ENCODE measurements at regions not wholly inside any gene's neighbourhood (a gene's known extent, or its start where the extent isn't known, plus 50 kb on each side); places are given as distances from the start of the nearest gene placed in this dataset.

DNA sequence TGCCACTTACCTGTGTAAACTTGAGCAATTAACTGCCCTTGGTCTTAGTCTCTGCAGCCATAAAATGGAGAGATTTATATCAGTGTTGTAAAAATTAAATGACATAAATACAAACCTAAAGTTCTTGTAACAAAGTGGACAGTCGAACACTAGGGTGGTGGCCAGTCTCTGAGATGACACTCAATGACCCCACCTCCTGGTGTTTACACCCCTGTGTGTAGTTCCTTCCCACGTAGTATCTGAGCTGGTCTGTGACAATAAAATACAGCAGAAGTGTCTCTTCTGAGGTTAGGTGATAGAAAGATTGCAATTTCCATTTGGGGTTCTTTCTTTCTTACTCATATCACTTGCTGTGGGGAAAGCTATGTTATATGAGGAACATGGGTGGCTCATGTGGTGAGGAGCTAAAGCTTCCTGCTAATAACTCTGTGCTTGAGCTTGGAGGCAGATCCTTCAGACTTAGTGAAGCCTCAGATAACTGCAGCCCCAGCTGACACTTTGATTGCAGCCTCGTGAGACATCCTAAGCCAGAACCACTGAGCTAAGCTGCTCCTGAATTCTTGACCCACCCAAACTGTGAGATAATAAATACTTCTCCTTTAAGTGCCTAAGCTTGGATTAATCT, 173.4 kb upstream of the CHD1 start:
- no peak overlapping the region for H2AFZ ChIP-seq (ENCODE audit: low read depth, low read length)
- no peaks in the 10 kb centered on the region for H3K9me3 ChIP-seq (ENCODE audit: insufficient read depth, low read length, severe bottlenecking)
- ATAC-seq (ENCODE audit: insufficient read depth, low read depth) (no peak), DNase-seq (no peak)
- H3K27me3 ChIP-seq (ENCODE audit: insufficient read depth, low read length, poor library complexity), result peaks cover 17% of the 10 kb centered on the region
- TF ChIP-seq, protein P1, sequence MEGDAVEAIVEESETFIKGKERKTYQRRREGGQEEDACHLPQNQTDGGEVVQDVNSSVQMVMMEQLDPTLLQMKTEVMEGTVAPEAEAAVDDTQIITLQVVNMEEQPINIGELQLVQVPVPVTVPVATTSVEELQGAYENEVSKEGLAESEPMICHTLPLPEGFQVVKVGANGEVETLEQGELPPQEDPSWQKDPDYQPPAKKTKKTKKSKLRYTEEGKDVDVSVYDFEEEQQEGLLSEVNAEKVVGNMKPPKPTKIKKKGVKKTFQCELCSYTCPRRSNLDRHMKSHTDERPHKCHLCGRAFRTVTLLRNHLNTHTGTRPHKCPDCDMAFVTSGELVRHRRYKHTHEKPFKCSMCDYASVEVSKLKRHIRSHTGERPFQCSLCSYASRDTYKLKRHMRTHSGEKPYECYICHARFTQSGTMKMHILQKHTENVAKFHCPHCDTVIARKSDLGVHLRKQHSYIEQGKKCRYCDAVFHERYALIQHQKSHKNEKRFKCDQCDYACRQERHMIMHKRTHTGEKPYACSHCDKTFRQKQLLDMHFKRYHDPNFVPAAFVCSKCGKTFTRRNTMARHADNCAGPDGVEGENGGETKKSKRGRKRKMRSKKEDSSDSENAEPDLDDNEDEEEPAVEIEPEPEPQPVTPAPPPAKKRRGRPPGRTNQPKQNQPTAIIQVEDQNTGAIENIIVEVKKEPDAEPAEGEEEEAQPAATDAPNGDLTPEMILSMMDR (IDR thresholded peaks at IDR 0.05; ENCODE audit: borderline replicate concordance, extremely low read depth, low read length, poor library complexity, severe bottlenecking), result no peak
- TF ChIP-seq EZH2 (IDR thresholded peaks at IDR 0.05; ENCODE audit: borderline replicate concordance, low read depth, low read length, severe bottlenecking), result no peak
- H3K79me2 ChIP-seq (ENCODE audit: insufficient read depth, low read length), result no peaks in the 10 kb centered on the region
- no peak overlapping the region for H3K4me2 ChIP-seq (ENCODE audit: insufficient read depth, low read length)
- no peaks in the 10 kb centered on the region for H4K20me1 ChIP-seq (ENCODE audit: insufficient read depth, low read length)
- H3K4me3 ChIP-seq (ENCODE audit: low read depth in 1 of 2, low read length in 2 of 2), result no peak overlapping the region
- no peaks in the 10 kb centered on the region for H3K36me3 ChIP-seq (ENCODE audit: insufficient read depth, low read length)
- H3K4me1 ChIP-seq (ENCODE audit: insufficient read depth, low read length), result no peaks in the 10 kb centered on the region
- no peak overlapping the region for H3K27ac ChIP-seq (ENCODE audit: low read length)
- no peak overlapping the region for H3K9ac ChIP-seq (ENCODE audit: low read depth, low read length)

GRCh38 chr5:99099691-99100090, 170.9 kb upstream of the CHD1 start:
- Histone ChIP-seq H3K36me3 (ENCODE audit: insufficient read depth, low read length) (no peaks in the 10 kb centered on the region), H3K79me2 (ENCODE audit: insufficient read depth, low read length) (no peaks in the 10 kb centered on the region), H3K27me3 (ENCODE audit: insufficient read depth, low read length, poor library complexity) (peaks cover 16% of the 10 kb centered on the region), H3K4me3 (ENCODE audit: low read depth in 1 of 2, low read length in 2 of 2) (no peak overlapping the region), H3K9ac (ENCODE audit: low read depth, low read length) (no peak overlapping the region), H4K20me1 (ENCODE audit: insufficient read depth, low read length) (no peaks in the 10 kb centered on the region), H3K4me1 (ENCODE audit: insufficient read depth, low read length) (no peaks in the 10 kb centered on the region), H3K4me2 (ENCODE audit: insufficient read depth, low read length) (no peak overlapping the region), H3K27ac (ENCODE audit: low read length) (no peak overlapping the region), H2AFZ (ENCODE audit: low read depth, low read length) (no peak overlapping the region), H3K9me3 (ENCODE audit: insufficient read depth, low read length, severe bottlenecking) (no peaks in the 10 kb centered on the region)
- no peak for ATAC-seq (ENCODE audit: insufficient read depth, low read depth)
- TF ChIP-seq, protein P1 (IDR thresholded peaks at IDR 0.05; ENCODE audit: borderline replicate concordance, extremely low read depth, low read length, poor library complexity, severe bottlenecking), result no peak
- no peak for TF ChIP-seq EZH2 (IDR thresholded peaks at IDR 0.05; ENCODE audit: borderline replicate concordance, low read depth, low read length, severe bottlenecking)
- DNase-seq, result no peak

- Histone ChIP-seq H3K36me3 (ENCODE audit: insufficient read depth, low read length) (no peaks in the 10 kb centered on the region), H3K4me3 (ENCODE audit: low read depth in 1 of 2, low read length in 2 of 2) (no peak overlapping the region), H3K27ac (ENCODE audit: low read length) (no peak overlapping the region), H3K27me3 (ENCODE audit: insufficient read depth, low read length, poor library complexity) (peaks cover 7% of the 10 kb centered on the region), H2AFZ (ENCODE audit: low read depth, low read length) (no peak overlapping the region), H3K79me2 (ENCODE audit: insufficient read depth, low read length) (no peaks in the 10 kb centered on the region), H3K4me1 (ENCODE audit: insufficient read depth, low read length) (no peaks in the 10 kb centered on the region), H4K20me1 (ENCODE audit: insufficient read depth, low read length) (no peaks in the 10 kb centered on the region), H3K4me2 (ENCODE audit: insufficient read depth, low read length) (no peak overlapping the region), H3K9ac (ENCODE audit: low read depth, low read length) (no peak overlapping the region), H3K9me3 (ENCODE audit: insufficient read depth, low read length, severe bottlenecking) (no peaks in the 10 kb centered on the region)
- ATAC-seq (ENCODE audit: insufficient read depth, low read depth), result no peak
- TF ChIP-seq, protein P1 (IDR thresholded peaks at IDR 0.05; ENCODE audit: borderline replicate concordance, extremely low read depth, low read length, poor library complexity, severe bottlenecking), result no peak
- TF ChIP-seq EZH2 (IDR thresholded peaks at IDR 0.05; ENCODE audit: borderline replicate concordance, low read depth, low read length, severe bottlenecking), result no peak
- no peak for DNase-seq
These were observed 161.2 kb upstream of the CHD1 start for GRCh38 chr5:99089822-99090549.
